NCI-H1048 (cell line): ENCODE measurements at regions not wholly inside any gene's neighbourhood (a gene's known extent, or its start where the extent isn't known, plus 50 kb on each side); places are given as distances from the start of the nearest gene placed in this dataset.

Experiments
- DNase-seq: peaks from one replicate; lab custom pipeline; 2025; lab: John Stamatoyannopoulos, UW

DNA sequence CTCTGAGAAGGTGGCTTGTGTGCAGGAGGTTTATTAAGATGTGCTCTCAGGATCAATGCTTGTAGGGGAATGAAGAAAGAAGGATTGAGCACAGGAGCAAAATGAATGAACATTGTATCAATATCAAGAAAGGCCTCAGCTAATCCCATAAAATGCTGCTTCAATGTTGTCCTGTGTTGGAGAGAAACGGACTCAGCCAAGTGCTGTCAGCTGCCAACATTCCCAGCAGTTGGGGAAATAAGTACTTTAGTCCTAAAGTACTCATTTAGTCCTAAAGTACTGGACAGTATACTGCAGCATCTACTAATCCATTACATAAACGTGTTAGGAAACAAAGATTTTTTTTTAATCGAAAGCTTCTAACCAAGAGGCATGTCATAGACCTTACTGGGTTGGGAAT, 255.9 kb downstream of the SEC23A start:
- DNase-seq = no peak

DNA sequence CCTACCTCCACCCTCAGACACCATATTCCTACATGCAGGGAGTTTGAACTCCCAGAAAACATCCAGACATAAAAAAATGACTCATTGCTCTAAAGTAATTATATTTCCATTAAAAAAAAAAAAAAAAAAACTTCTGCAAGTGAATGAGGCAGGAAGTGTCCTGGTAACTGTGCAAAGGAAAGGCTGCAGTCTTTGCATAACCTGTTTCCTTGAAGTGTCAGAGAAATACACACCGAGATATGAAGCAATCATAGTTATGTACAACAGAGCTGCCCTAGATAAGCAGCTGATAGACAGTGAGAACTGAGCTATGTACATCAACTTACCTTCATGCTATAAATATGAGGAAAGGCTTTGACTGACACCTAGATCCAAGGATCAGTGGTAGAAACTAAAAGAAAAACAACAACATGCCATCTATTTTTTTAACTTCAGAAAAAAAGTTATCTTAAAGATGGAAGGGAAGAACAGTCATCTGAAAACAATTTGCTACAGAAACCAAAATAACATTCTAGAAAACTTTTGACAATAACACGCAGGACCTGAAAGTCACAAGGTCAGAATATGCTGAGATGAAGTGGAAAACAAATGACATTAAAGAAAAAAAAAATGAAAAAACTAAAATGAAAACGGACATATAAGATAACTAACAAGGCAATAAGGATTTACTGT, 263.2 kb downstream of the SEC23A start:
- DNase-seq = no peak

DNA sequence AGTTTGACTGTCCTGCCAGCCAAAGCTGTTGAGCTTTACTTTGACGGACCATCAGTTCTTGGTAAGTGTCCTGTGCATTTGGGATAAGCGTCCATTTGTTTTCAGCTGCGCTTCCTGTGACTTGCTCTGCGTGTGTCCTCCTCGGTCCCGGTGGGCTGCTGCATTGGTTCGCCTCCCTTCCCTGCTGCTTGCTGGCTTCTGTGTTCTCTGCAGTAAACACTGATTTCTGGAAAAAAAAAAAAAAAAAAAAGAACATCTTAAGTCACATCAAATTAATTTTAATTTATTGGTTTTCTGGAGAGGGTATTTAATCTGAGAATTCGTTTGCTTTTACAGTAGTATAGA, 264.1 kb downstream of the SEC23A start:
- no peak for DNase-seq

DNA sequence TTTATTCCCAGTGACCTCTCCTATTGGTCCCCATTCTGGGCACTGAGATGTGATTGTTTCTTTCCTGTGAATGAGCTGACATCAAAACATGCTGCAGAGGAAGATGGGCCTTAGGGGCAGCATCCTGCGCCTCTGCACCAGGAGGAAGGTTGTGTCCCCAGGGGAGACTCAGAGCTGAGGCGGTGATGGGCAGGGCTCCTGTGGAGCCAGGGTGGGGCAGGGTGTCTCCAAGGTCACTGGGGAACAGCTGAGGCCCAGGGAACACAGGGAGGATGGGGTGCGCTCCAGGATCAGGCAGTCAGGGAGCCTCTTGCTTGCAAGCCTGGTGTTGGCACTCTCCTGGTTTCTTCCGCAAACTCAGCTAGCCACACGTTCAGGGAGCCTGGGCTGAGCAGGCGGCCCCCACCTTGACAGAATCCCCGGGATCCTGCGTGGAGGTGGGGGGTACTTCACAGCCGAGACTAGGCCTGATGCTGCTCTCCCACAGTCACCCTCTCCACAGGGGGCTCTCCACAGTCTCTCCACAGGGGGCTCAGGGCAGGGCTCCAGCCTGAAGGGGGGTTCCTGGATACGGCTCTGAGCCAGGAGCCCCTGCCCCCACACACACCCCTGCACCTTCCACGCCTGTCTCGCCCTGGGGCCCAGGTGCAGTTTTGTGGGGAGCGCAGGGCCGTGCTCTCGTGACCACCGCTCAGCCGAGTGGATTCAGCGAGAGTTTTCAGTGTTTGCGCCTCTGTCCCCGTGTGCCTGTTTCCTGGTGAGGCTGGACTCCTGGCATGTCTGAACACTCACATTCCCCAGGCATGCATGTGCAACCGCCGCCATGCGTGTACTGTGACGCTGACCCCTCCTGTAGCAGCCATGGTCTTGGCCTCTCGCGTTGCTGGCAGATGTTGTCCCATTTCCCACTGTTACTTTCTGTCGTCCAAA, 264.7 kb downstream of the SEC23A start:
- no peak for DNase-seq

DNA sequence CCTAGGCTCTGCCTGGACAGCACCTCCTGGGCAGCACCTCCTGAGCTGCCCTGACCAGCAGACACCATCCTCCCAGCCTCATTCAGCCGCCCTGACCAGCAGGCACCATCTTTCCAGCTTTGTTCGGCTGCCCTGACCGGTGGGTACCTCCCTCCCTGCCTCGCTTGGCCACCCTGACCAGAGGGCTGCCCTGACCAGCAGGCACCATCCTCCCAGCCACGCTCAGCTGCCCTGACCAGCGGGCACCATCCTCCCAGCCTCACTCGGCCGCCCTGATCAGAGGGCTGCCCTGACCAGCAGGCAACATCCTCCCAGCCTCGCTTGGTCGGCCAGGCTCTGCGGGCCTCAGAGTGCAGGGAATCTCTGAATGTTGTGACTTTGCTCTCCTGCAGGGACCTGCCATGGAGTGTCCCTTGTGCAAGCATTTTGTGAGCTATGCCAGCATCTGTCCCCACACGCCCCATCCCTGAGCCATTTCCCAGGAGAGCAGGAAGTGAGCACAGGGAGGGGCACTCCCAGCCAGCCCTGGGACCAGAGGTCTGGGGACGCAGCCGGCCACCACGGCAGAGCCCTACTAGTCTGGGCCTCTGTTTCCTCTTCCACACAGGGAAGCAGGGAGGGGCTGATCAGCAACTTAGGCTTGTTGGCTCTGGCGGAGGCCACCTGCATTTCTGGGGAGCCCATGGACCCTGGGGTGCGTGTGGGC, 265.5 kb downstream of the SEC23A start:
- DNase-seq = no peak

DNA sequence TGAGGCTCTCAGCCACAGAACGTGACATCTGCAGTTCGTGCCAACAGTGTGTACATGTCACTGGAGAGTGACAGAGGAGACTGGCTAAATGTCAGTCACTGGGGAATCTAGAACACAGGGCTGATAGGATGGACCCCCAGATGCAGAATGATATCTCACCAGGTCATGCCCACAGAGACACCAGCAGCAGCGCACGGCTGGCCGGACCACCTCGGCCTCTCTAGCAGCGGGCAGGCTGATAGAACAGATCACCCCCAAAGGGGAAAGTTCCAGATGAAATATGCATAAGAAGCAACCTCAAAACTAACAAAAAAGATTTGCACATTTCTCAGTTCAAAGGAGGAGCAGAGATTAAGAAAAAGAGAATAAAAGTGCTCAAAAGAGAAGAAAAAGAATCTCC, 266.5 kb downstream of the SEC23A start:
- DNase-seq = no peak

DNA sequence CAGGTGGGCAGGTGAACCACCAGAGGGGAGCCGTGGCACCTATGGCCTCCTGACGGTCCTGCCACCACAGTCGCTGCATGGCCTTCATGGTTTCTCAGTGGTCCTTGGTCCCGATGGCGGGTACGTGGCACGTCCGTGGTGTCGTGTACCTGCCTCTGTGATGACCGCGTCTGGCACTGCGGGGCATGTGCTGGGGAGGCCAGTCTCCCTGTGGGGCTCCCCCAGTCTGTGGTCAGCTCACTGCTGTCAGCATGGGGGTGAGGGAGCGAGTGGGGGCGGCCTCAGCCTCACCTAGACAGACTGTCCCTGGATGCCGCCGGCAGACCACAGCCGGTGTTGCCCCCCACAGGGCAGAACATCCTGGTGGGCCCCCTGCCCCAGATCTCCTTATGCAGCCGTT, 267.2 kb downstream of the SEC23A start:
- no peak for DNase-seq

DNA sequence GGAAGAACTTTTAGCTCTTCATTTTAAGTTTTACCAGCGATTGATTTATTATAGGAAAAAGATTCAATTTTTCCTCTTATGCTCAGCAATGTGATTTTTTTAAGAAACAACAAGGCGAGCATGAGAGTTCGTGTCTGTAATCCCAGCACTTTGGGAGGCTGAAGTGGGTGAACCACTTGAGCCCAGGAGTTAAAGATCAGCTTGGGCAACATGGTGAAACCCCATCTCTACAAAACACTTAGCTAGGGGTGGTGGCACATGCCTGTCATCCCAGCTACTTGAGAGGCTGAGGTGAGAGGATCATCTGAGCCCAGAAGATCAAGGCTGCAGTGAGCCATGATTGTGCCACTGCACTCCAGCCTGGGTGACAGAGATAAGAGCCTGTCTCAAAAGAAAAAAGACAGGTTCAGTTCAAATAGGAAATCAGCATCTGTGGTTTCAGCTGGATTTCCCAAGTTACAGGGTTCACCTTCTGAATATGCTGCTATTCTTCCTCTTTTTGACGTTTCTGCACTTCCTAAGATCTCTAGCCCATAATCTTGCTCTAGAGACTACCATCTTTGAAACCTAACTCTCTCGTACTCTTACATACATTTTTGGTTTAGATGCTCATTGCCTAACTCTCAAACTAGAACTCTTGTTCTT, 274.7 kb downstream of the SEC23A start:
- no peak for DNase-seq

DNA sequence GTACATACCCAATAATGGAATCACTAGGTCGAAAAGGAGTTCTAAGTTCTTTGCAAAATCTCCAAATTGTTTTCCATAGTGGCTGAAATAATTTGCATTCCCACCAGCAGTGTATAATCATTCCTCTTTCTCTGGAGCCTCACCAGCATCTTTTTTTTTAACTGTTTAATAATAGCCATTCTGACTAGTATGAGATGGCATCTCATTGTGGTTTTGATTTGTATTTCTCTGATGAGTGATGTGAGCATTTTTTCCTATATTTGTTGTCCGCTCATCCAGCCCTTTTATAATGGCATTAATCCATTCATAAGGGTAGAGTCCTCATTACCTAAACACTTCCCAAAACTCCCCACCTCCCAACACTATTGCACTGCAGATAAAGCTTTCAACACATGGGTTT, 278.3 kb downstream of the SEC23A start:
- DNase-seq = no peak

DNA sequence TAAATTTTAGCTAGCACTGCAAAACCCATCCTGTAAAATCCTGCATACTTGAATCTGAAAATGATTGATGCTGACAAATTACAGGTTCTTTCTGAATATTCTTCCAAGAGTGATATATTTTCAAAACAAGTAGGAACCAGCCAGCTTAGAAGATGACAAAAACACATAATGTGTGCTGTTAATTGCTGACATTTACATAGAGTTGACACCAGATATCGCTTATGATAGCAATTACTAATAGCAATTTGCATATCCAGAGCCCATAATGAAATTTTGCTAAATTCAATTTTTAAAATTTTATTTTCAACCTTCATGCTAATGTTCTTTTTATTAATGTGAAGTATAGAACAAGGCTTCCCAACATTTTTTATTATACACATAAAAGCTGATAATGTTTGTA, 284.5 kb downstream of the SEC23A start:
- no peak for DNase-seq

DNA sequence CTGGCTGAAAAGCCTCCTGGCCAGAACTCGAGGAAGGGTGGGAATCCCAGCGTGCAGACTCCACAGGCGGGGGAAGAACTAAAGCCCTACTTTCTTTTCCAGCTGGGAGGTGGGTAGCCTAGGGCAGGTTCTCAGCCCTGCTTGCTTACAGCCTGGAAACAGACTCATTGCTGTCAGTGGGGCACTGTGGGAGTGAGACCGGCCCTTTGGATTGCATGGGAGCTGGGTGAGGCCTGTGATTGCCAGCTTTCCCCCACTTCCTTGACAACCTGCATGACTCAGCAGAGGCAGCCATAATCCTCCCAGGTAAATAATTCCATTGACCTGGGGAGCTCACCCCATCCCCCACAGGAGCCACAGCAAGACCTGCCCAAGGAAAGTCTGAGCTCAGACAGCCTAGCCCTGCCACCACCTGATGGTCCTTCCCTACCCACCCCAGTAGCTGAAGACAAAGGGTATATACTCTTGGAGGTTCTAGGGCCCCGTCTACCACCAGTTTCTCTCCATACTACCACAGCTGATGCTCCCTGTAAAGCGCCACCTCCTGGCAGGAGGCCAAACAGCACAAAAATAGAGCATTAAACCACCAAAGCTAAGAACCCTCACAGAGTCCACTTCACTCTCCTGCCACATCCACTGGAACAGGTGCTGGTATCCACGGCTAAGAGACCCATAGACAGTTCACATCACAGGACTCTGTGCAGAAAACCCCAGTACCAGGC, 294.1 kb downstream of the SEC23A start:
- no peak for DNase-seq

DNA sequence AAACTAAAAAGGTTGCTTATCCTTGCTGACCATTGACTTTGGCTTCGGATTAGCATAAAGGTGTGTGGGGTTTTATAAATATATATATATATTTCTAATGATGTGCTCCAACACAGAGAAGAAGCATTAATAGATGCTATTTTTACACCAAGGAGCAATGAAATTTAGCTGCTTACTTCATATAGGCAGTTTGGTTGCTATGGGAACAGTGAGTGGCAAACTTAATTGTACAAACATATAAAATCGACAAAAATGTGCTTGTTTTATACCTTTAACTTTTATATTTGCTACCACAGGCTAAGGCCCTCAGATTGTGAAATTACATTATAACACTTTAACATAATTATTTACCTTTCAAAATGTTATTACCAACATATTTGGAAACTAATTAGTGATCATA, 303.4 kb downstream of the SEC23A start:
- DNase-seq = no peak

DNA sequence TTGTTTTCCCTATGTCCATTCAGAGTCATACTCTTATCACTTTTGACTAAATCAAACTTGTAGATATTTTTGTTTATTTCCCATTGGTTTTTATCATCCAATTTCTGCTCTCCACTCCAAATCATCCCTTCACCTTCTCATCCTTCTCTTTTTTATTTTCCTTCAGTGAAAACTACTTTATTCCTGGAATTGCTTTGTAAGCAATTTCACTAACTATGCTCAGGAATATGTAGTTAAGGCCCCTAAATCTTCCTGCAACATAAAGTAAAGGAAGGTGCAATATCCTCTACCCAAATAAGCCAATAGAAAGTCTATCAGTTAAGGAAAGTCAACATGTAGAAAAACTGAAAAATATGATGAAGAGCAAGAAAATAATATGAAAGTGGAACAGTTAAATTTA, 308.4 kb downstream of the SEC23A start:
- no peak for DNase-seq

DNA sequence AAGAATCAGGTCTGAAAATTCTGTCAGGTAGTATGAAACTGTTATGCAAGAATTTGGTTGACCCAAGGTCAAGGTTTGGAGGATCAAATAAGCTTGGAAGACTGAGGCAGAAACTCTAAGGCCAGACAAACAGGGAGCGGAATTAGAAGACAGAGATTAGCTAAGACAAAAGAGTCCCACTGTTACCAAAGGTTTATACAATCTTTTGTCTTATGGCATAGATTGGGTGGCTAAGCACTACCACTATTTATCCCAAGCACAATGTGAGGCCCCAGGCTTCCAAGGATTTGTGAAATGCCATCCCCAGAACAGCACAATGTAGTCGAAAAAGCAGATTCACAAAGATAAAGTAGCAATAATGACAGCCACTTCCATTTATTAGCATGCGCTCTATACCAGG, 311.2 kb downstream of the SEC23A start:
- no peak for DNase-seq

DNA sequence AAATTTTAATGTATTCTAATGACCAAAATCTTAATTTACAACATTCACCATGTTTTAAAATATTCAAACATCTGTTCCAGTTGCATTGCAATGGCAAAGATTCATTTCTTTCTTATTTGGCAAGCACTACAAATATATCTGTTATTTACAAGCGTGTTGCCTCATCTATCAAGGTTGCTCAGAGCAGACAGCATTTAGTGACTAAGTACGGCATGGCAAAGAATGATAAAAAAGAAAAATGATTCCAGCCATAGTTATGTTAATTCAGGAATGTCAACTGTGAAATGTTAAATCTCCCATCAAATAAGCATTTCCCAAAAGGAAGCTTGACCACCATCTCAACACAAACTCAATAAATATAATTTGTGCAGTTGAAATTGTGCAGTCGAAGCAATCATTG, 312.1 kb downstream of the SEC23A start:
- no peak for DNase-seq

DNA sequence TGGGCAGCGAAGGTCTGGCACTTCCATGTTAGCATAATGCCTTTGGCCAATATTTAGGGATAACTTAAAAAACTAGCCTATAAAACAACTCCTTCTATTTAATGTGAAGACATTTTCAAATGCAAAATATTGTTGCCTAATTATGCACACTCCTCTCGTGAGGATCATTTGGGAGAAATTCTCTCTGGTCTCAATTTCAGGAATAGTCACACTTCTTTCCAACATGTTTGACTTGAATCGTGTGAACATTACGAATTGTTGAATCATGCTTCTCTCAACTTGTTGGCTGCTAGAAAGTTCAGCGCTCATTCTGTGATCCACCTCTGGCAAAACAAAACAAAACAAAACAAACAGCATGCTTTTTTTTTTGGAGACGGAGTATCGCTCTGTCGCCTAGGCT, 313.2 kb downstream of the SEC23A start:
- DNase-seq = no peak

DNA sequence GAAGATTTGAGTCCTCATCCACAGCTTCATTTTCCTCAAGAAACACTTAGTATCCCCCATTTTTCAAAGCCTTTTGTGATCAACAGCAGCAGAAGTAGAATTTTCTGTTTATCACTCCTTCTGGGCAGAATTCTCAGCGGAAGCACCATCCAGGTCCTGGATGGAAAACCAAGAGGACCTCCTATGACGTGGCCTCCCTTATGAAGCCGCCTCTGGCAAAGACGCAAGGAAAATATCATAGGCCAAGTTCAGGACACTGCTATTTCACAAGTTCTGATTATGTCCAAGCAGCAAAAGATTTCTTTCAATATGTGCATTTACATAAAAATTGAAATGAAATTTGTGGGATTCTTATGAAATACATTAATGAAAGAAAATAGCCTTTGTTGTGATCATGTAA, 315.0 kb downstream of the SEC23A start:
- DNase-seq = no peak

DNA sequence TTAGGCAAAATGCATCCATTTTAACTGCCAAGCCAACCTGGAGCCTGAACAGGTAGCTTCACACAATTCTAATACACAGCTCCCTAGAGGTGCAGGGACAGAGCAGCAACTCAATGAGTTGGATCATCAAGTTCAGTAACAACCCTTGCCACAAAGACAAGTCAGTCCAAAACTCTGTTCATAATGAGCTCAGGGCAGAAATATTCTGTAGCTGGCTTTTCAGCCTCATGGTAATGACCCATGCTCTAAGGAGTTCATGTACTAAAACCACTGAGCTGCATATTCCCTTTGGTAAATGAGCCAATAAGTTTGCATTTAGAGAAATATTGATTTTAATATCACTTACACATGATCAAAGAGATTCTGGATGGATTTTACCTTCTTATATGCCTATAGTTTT, 316.1 kb downstream of the SEC23A start:
- DNase-seq = no peak

DNA sequence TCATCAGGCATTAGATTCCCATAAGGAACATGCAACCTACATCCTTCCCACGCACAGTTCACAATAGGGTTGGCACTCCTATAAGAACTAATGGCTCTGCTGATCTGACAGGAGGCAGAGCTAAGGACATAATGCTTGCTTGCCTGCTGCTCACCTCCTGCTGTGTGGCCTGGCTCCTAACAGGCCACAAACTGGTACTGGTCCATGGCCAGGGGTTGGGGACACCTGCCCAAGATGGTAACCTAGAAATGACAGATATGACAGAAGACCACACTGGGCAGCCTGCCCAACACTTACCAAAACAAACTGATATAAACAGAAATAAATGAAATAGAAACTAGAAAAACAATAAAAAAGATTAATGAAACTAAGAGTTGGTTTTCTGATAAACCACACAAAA, 325.6 kb downstream of the SEC23A start:
- DNase-seq = no peak

DNA sequence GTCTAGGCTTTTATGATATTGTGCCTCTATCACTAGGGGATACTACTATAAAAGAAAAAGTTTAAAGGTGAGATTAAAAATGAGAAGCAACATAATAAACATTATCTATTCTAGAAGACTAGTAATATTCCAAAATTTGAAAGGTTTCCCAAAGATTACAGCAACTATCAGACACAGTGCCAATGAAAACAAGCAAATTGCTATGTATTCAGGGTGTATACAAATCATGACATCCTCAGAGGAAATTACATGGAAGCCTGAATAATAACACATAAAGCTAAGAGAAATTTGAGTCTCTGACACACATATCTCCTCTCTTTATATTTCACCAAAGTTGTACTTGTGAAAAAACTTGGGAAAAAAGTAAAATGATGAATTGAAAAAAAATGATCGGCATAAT, 327.0 kb downstream of the SEC23A start:
- DNase-seq = no peak

DNA sequence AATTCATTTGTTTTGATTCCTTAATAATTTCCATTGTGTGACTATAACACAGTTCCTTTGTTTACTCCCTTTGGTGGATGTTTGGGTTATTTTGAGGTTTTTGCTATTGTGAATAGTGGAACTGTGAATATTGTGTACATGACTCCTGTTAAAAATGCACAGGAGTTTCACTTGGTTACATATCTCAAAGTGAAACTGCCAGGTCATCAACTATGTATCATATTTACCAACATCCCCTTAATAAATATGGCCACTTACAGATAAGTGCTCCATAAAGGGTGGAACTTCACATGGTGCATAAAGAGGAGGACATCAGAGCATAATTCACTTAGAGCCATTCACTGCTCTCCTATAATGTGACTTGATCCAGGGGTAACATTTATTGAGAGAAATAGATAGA, 328.9 kb downstream of the SEC23A start:
- no peak for DNase-seq

DNA sequence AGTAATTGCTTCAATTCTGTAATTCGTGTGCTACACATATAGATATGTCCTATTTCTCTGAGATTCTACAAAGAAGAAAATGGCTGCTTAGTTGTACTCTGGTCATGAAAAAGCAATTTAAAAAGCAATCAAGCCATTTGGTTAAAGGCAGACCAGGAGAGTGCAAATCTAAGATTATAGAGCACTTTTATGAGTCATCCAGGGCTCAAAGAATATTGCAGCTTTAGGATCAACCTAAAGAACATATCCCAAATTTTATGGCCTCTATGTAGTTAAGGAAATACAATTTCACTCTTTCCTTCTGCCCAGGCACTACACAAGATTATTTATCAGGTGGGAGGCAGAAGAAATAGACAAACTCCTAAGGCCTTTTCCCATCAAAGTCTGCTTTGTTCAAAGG, 332.8 kb downstream of the SEC23A start:
- no peak for DNase-seq
